ENCODE measurements at regions not wholly inside any gene's neighbourhood (a gene's known extent, or its start where the extent isn't known, plus 50 kb on each side); places are given as distances from the start of the nearest gene placed in this dataset.

DNA sequence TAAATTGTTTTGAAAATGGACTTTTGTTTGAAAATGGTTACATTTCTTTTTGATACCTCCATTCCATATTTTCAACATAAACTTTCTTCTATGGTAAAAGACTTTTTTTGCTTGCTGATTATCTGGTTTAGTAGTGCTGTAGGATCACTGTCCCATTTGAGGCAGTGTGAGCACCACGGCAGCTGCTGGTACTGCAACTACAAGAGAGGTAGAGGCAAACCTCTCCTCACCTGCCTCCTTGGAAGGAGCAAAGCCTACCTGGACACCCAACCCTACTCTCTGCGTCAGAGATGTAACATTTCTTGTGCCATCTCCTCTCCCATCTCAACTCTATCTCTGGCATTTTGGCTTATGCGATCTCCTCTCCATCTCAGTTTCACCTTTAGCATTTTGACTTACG is 460.1 kb downstream of the SHQ1 start:
- no peak for DNase-seq

DNA sequence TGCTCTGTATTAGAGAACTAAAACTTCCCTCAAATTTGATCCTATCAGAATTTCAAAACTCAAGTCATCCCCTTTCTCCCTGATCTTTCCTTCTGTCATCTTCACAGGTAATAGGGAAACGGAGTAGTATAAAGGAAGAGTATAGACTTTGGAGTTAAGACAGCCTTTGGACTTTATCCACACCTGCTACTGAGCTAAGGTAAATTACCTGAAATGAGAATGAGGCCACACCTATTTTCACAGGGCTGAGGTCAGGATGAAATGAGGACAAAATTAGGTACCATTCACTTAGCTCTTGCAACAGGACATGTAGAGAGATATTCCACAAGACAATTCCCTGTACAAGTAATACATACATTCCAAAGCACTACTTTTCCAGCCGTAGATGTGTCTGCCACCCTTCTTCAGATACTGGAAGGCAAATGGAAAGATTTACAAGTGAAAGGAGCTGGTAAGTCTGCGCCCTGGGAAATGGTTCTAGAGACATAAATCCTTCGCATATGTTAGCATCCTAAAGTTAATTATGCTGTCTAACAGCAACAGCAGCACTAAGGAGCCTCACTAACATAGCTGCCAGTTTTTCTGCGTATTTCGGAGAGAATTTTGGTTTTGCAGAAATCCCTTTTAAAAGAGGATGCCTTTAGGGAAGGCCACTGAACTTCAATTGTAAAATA is 461.8 kb downstream of the SHQ1 start:
- DNase-seq = no peak

DNA sequence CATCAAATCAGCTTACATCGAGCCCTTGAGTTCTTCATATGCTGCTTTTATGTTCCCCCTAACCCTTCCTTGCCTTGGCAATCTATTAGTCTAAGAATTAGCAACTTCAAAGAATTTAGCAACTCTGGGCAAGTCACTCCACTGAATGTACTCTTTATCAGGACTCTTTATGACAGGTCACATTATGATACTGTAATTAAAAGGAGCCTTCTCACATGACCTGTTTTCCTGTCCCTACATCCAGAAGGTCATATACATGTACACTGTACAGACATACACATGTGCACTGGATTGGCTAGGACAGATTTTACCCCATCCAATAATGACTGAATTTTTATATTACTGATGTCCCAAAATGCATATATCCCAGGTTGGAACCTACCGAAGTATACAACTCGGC is 463.1 kb downstream of the SHQ1 start:
- no peak for DNase-seq

DNA sequence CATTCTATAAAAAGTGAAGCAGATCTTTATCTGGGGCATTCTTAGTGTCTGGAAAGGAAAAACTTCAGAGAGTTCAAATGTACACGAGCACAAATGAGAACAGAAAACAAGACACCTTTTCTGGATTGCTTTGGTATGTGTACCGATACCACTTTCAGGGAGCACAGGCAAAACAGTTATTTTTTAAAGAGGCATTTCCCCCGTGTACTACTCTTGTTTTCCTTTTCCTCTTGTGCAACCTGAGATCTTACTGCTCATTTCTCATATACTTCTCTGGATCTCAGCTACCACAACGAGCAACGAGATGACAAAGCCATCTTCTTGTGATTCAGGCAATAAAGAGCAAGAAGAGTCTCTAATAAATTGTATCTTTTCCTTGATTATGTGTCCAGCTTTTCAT is 463.6 kb downstream of the SHQ1 start:
- DNase-seq = no peak

DNA sequence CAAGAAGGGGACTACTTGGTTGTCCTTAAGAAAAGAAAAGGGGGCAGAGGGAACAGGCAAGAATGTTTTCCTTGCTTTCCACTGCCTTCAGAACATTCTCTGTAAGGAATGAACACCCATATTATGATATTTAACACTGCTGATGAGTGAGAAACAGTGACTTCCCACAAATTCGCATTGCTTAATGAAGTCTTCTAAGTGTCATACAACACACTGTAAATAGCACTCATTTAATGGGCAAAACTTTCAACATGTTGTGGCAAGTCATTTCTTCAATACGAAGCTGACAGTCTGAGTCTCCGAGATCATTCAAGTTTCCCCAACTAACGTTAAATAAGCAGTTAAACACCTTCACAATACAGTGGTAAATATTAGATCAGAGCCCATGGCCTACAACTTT is 464.4 kb downstream of the SHQ1 start:
- DNase-seq = no peak

DNA sequence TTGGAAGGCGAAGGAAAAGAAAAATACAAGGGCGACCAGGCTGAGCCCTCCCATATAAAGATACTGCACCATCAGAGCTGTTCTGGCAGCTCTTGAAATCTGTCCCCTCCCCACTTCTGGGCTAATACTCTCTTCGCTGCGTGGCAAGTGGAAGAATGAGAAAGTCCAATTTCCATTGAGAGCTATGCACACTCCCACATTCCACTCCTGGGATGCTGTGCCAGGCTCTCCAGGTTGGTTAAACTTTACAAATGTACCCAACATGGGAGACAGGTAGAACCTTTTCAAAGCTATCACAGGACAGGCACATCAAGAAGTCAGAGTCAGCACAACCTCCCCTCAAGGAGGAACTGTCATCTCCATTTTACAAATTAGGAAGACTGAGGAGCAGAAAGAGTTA is 465.0 kb downstream of the SHQ1 start:
- DNase-seq = no peak

DNA sequence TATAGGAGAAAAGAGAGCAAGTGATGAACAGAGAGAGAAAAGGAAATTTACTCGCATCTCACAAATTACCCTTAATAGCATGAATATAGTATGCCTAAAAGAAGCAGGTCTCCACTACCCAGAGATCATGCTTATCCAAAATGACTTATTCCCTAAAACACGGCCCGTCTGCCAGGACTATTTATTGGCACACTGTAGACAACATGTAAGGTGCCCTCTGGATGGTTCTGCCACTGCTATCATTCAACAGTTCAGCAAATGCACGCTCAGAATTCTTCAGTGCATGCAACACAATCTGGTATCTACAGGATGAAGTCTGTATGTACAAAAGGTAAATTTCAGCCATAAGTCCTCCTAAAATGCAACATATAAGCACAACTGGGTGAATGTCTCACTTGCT is 465.8 kb downstream of the SHQ1 start:
- no peak for DNase-seq

DNA sequence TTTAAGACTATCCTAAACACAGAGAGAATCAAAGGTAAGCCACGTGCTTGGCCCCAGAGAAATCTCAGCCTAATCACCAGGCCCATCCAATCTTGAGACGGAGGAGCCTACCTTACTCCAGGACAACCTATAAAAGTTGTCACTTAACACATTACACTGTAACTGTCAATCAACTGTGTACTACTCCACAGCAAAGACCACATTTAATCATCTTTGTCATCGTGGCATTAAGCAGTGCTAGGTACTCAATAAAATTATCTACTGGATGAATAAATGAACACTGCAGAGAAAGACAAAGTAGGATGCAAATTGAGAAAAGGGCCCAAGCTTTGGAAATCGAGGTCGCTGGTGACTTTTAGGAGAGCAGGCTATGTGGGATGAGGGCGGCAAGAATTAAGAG is 466.7 kb downstream of the SHQ1 start:
- no peak for DNase-seq

DNA sequence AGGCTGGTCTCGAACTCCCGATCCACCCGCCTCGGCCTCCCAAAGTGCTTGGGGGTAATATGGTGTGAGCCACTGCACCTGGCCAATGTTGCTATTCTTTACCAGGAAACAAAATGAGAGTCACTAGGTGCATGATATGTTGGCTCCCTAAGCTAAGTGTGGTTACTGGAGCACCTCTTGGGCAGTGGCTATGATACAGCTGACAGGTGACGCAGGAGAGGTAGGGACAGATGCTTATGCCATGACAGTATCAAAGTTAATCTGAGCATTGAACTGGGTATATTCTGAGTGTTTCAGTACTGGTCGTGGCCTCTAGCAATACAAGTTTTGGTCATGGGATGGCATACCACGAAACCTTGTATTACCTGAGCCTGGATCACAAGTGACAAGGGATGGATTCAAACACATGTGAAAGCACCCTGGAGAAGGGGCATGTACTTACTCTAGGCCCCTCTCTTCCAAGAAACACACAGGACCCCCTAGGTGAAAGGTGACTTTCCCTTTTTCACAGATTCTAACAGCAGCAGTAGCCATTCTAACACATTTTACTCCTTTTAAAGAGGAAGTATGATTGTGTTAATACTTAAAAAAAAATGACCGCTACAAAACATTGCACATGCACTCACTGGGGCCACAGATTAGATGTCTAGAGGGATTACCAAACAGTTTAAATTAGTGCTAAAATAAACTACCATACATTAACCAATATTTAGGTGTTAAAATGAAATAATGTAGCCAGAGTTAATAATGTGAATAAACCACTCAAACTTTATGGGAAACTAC is 467.3 kb downstream of the SHQ1 start:
- no peak for DNase-seq

DNA sequence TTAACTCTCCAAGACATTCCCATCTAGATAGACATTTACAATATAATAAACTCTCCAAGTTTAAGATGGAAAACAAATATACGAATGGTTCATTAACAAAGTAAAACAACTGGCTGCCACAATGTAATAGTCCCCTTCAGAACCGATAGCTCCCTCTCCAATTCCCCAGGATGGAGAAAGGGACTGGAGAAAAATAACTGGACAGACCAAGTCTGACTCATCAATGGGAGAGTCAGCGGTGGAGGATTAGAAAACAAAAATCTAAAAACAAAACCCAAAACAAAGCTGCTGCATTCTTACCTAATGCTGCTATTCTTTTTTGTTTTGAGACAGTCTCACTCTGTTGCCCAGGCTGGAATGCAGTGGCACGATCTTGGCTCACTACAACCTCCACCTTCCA is 468.1 kb downstream of the SHQ1 start:
- DNase-seq = peak; percentile 70

DNA sequence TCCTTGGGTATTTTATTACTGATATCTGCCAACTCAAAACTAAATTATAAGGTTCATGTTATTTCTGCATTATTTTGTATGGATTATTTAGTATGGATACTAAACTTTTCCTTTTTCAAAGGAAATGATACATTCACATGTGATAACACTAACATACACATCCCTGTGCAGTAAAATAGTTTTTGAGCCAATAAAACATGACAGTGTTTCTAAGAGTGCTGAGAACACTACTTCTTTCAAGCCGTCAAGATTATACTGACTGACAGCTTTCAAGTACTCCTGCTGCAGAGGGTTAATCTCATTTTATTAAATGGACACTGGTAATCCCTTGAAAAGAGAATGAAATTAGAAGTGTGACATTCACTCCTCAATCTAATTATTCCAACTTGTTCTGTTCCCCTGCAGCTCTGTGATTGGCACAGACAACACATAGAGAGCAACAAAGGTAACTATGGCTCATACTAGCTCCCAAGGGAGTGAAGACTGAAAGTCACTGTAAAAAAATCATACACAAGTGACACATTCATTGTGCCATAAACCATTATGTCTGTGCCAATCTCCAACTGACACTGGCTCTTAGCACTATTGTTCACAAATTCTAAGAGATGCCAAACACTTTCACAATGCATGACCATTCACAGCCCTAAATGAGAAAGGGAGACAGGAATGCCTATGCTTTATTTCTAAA is 468.6 kb downstream of the SHQ1 start:
- DNase-seq = no peak

DNA sequence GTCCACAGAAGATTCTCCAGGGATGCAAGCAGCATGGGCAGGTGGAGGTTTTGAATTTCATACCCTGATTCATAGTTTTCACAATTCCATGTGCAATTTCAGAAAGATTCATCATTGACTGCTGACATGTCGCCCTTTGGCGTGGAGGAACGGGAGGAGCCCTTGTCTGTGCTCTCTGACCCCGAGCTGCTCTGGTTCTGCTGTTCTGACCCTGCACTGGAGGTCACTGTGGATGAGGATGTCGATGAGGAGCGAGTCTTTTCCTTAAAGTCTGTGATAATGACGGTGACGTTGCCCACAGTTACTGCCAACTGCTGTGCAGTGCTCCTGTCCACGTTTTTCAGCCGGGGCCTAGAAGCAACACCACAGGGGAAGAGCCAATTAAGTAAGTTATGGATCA is 470.0 kb downstream of the SHQ1 start:
- DNase-seq = no peak

DNA sequence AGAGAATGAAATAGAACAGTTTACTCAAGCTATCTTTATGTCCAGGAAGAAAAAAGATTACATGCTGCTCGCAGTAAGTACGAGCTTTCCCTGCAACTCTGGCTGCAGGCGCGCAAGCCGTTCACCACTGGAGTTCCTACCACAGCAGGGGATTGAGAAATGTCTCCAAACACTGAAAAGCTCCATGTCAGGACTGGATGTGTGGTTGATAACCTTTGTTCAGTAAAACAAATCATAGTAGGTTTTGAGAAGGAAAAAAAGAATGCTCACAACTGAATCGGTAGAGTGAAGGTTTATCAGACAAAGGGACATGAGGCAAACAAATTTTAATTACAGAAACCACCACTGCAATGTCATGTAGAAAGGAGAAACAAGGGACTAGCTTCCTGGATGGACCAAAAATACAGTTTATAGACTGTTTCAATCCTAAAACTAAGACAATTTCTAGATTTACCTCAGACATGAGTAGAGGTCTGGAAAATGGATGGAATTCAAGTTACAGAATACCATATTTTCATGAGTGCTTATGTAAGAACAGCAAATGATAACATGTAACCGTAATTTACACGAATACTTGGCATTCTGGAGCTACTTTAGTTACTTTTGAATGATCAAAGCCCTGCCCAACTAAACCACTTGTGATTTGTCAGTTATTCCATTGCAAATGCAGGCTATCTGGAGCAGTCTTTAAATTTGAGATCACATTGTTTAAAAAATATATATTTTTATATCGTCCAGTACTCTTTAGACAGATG is 471.1 kb downstream of the SHQ1 start:
- DNase-seq = no peak

DNA sequence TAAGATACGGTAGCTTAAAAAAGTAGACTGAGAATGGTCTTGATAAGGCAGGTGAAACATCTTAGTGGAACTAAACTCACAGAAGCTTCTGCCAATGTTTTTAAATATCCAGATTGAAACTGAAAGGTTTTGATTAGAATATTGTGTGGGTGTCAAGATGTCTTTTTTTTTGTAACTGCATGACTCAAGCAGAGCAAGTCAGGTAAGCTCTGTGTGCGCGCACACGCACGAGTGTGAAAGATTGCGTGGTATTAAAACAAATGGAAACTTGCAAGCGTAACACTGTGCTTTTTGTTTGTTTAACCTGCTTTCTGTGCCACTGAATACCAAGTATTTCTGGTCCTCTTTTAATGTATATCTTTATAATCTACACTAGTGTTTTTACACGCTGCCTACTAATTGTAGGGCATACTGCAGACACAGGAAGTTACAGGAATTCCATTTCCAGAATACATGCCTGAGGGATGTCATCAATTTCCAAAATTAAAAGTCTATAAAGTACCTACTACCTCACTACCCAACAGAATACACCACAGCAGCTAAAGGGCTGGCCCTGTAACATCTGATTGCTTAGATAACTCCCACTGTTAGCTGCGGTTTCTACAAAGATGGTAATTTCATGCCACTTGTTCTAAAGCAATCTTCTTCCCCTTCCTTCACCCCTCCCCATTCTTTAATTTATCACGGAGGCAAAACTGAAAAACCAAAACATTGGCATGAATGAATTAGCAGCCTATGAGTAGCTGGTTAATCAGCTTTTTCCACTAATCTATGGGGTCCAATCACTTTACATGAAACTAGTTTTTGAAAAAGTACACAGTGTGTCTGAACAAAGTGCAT is 472.8 kb downstream of the SHQ1 start:
- no peak for DNase-seq

DNA sequence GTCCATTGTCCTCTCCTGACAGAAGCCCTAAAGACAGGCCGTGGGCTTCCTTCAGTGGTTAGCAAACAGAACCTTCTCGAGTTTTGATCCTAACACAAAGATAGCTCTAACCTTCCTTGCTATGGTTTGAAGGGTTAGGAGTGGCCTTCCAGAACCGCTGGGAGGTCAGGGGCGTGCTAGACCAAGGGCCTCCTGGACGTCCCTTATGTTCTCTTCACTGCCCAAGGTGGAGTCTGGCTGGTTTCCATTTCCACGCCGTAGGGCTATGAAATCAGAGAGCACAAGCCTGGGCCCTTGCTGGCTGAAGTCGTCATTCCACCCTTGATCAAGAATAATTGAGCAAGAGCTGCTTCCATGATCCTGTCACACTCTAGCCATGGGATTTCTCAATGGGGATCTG is 475.1 kb downstream of the SHQ1 start:
- no peak for DNase-seq

DNA sequence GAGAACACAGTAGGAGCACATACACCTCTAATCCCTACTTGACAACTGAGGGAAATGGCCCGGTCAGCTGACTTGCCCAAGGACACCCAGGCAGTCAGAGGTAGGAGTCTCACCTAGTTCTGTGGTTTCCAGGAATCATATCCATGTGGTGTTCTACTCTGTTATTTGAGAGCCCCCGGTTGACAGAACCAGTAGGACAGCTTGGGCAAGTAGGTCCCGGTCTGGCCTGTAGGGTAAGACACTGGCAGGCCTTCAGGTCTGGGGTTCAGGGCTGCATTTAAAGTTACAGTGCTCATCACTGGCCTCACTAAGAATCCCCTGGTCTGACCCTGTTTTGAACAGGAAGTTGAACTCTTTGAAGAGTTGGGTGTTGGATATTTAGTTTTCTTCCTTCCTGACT is 476.1 kb downstream of the SHQ1 start:
- DNase-seq = no peak

DNA sequence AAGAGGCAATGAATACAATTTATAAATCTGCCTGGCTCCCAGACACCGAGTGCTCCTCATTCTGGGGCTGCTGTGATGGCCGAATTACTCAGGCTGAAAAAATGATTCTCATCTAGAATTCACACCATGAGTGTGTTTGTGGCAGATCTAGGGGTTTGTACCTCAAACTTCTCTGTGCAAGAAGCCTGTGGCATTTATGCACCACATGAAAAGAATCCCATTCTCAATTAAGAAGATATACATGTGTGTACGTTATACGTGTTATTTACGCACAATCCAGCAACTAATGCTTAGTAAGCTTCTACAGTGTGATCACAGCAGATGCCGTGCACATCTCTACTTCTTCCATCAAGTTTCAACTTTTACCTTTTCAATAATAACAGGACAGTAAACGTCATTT is 476.8 kb downstream of the SHQ1 start:
- no peak for DNase-seq

DNA sequence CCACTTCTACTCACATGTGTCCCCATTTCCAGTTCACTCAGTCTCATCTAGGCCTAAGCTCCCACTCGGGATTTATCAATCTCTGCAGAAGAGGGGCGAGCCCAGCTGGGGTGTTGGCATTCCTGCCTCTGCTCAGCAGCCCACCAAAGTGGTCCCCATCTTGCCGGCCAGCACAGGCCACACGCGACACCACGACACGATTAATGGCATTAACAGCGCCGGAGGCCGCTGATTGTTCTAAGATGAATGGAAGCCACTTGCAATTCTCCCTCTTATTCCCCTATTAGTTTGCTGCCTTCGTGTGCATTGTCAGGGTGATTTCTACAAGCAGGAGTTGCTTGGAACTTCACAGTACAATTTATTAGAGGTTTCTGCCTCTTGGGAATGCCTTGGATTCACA is 477.3 kb downstream of the SHQ1 start:
- DNase-seq = no peak

DNA sequence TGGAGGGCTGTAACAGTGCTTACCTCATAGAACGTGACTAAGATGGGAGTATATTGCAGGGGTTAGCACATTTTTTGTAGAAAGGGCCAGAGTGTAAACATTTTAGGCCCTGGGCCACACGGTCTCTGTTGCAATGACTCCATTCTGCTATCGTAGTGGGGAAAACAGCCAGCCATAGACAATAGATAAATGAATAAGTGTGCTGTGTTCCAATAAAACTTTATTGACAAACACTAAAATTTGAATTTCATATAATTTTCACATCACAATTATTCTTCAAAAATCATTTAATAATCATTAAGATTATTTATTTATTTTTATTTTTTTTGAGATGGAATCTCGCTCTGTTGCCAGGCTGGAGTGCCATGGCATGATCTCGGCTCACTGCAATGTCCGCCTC is 478.6 kb downstream of the SHQ1 start:
- DNase-seq = no peak

DNA sequence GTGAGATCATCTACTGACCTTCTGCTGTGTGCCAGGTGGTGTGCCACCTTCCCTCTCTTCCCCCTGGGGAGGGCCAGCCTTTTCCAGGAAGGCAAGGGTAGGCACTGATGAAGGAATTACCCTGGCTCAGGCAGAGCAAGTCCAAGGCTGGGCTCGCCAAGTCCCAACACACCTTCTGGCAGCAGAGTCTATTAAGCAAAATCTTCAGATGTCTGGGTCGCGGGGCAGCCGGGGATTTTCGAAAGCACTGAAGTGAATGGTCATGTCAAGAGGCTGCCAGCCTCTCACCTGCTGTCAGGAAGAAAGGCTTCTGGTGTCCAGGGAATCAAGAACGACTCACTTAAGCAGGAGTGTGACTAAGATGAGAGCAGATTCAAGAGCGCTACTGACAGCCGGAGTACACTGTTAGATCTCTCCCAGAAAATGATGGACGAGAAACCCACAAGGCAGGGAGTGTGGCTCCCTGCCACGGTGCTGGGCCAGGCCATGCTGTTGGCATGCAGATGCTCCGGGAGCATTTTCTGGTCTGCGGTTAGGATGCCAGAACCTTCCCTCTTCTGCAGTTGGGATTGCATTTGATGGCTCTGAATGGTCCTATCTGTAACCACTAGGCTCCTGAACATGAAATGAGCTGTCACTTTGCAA is 479.8 kb downstream of the SHQ1 start:
- no peak for DNase-seq

DNA sequence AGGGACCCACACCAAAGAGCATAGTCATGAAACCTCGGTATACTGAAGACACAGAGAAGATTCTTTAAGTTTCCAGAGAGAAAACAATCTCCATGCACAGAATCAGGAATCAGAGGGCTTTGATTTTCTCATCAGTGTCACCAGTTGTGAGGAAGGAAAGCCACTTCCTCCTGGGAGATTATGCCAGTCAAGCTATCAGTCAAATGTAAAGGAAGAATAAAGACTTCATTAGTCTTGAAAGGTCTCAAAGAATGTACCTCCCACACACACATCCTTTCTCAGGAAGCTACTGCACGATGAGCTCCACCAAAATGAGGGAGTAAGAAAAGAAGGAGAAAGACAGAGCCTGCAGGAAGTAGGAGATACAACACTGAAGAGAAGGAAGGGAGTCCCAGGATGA is 486.3 kb downstream of the SHQ1 start:
- DNase-seq = no peak

DNA sequence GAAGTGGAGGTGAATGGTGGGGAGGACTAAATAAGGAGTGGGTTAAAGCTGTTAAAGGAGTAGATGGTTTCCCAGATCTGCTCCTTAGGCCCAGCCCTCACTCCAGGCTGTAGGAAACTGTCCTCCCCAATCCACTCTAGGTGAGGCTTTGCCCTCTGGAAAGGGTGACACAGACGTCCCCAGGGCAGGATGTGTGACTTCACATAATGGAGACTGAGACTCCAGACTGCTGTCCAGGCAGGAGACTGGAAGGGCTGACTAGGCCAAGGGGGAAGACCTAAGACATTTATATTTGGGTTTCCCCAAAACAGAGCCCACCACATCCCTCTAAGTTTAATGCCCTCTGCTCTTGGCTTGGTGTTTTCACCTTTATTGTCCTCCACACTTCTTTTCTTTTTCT is 488.5 kb downstream of the SHQ1 start:
- no peak for DNase-seq

Data from kidney glomerular epithelial cell (primary cell).